C4-2B (cell line): ENCODE measurements at regions not wholly inside any gene's neighbourhood (a gene's known extent, or its start where the extent isn't known, plus 50 kb on each side); places are given as distances from the start of the nearest gene placed in this dataset.

Experiments
- CTCF ChIP-seq: fragments of 450-650 bp; conservative IDR thresholded peaks from 2 replicates; pipeline ENCODE4 v1.5.1; 2017; ENCODE audit warnings: mild to moderate bottlenecking
- ZFX ChIP-seq: fragments of 450-650 bp; IDR thresholded peaks from 2 replicates; pipeline ENCODE4 v1.6.1; 2017

DNA sequence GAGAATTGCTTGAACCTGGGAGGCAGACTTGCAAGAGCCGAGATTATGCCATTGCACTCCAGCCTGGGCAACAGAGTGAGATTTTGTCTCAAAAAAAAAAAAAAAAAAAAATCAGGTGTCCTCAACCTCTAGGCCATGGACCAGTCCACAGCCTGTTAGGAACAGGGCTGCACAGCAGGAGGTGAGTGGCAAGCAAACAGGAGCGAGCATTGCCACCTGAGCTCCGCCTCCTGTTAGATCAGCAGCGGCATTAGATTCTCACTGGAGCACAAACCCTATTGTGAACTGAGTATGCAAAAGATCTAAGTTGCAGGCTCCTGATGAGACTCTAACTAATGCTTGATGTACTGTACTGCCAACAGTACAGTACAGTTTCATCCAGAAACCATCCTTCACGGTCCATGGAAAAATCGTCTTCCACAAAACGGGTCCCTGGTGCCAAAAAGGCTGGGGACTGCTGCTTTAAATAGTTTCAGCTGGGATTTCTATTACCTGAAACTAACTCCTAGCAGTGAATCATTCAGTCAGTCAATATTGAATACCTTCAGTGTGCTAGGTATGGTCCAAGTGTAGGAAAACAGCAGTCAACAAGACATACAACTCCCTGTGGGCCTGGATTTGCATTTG lies 56.3 kb upstream of the DHX40 start:
- no peak for TF ChIP-seq CTCF
- TF ChIP-seq ZFX, result no peak
